ENCODE measurements at regions not wholly inside any gene's neighbourhood (a gene's known extent, or its start where the extent isn't known, plus 50 kb on each side); places are given as distances from the start of the nearest gene placed in this dataset.

DNA sequence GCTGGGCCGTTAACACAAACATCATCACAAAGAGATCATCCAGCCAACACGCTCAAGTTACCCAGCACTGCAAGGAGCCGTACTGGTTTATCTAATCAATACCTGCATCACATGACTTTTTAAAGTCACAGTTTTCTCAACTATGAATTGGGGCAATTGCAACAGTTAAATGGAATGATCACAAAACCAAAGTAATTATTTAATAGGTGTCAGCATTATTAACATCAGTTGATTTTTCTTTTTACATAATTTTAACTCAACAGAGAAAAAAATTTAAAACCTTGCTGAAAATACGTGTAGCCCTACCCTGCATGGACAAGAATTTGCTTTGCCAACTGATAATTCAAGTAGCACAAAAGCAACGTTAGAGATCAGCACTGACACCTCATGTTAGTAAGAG is 95.7 kb upstream of the SOX9 start:
- H3K27me3 Mint-ChIP-seq (ENCODE audit: low read depth) = peaks cover 16% of the 10 kb centered on the region
- peaks cover 8% of the 10 kb centered on the region for H3K4me1 Mint-ChIP-seq (ENCODE audit: low read depth)
- no peak for DNase-seq
- no peak overlapping the region for H3K4me3 Mint-ChIP-seq
- no peaks in the 10 kb centered on the region for H3K9me3 Mint-ChIP-seq
- CTCF ChIA-PET = no interaction called here
- intact Hi-C loops (cut with micrococcal nuclease) = no loop called here
- no peak overlapping the region for H3K27ac Mint-ChIP-seq
- no peaks in the 10 kb centered on the region for H3K36me3 Mint-ChIP-seq (ENCODE audit: low read depth)

DNA sequence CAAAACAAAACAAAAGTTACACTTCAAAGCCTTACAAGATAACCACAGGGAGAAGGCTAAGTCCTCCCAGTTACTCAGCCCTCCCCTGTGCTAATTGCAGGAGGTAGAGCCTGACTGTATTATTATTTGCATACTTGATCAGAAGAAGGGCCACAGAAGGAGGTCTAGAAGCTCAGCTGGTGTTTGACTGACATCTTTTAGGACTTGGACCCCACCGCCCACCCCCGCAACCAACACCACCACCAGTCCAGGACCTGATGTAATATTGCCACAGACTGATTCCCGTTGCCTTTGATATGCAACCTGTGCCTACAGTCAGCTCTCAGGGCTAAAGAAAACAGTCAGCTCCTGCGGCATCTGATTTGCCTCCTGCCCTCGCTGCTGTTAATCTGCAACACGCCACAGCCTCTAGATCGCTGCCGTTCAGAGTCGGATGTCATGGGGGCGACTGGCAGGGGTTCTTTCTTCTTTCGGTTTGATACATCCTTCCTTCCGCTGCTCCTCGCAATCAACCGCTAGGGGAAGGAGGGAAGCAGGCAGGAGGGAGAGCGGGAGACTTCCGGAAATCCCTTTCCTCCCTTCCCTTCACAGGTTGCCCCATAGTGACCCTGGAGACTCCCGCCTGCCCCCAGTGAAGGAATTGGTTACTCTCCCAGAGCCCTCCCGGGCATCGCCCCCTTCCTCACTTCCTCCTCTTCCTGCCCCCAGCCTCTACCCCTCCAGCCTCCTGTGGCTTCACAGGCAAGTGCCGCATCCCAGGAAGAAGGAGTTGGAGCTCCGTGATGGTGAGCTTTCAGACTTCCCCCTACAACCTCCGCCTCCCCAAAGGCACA is 90.5 kb upstream of the SOX9 start:
- intact Hi-C loops (cut with micrococcal nuclease) = no loop called here
- Mint-ChIP-seq H3K4me3 (peak overlapping the region; percentile 27), H3K9me3 (no peaks in the 10 kb centered on the region), H3K27ac (no peak overlapping the region), H3K27me3 (ENCODE audit: low read depth) (peaks cover 16% of the 10 kb centered on the region), H3K36me3 (ENCODE audit: low read depth) (no peaks in the 10 kb centered on the region), H3K4me1 (ENCODE audit: low read depth) (peaks cover 16% of the 10 kb centered on the region)
- CTCF ChIA-PET = no interaction called here
- peak; percentile 45 for DNase-seq

DNA sequence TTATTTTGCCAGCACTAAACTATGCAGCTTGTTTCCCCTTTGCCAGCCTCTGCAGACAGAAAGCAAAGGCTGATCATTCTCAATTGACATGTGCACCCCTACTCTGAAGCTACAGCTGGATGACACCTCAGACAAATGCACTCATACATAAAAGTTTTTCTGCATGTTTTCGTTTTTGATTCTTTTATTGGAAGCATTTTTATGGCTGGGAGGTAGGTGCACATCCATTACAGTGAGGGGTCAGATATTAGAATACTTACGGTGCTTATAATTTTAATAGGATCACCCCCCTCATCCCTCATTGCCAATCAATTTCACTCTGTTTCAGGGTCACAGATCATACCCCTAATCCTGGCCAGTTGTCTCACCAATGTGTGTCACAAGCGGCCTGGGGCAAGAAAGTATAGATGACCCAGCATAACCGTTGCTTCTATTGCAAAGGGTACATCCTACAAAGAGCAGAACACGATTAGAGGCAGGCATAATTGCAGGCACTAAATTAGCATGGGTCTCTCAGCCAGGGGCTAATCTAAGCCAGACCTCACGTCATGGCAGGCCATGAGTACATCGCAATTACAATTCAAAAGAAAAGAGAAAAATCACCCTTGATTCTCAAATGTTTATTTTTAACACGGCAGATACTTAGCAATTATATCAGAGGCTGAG is 89.5 kb upstream of the SOX9 start:
- Mint-ChIP-seq H3K9me3 (no peaks in the 10 kb centered on the region), H3K27me3 (ENCODE audit: low read depth) (peaks cover 17% of the 10 kb centered on the region), H3K27ac (no peak overlapping the region), H3K4me1 (ENCODE audit: low read depth) (peaks cover 16% of the 10 kb centered on the region), H3K4me3 (no peak overlapping the region), H3K36me3 (ENCODE audit: low read depth) (no peaks in the 10 kb centered on the region)
- intact Hi-C loops (cut with micrococcal nuclease) = no loop called here
- CTCF ChIA-PET = no interaction called here
- no peak for DNase-seq

DNA sequence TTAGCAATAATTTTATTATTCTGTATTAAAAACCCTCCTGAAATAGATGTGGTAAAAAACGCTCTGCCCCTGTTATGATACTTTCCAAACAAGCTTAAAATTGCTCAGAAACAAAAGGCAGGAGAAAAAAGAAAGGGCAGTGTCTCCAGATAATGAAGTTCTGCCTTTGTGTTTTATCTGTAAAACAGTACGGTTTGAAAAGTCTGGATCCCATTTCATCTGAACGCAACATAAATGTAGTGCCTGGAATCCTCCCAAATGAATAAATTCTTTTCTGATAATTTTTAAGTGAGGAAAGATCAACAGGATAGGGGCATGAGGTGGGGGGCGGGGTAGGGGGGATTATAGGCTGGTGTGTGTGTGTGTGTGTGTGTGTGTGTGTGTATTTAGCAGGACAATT is 87.5 kb upstream of the SOX9 start:
- no peak for DNase-seq
- H3K27me3 Mint-ChIP-seq (ENCODE audit: low read depth) = peaks cover 17% of the 10 kb centered on the region
- H3K9me3 Mint-ChIP-seq = no peaks in the 10 kb centered on the region
- peaks cover 16% of the 10 kb centered on the region for H3K4me1 Mint-ChIP-seq (ENCODE audit: low read depth)
- intact Hi-C loops (cut with micrococcal nuclease) = no loop called here
- no peak overlapping the region for H3K27ac Mint-ChIP-seq
- CTCF ChIA-PET = interaction anchor here (0.6 kb wide), 1 partner anchor 1101 kb away, joined by 3 read pairs; no protein-coding TSS in a partner anchor
- H3K36me3 Mint-ChIP-seq (ENCODE audit: low read depth) = no peaks in the 10 kb centered on the region
- H3K4me3 Mint-ChIP-seq = no peak overlapping the region

DNA sequence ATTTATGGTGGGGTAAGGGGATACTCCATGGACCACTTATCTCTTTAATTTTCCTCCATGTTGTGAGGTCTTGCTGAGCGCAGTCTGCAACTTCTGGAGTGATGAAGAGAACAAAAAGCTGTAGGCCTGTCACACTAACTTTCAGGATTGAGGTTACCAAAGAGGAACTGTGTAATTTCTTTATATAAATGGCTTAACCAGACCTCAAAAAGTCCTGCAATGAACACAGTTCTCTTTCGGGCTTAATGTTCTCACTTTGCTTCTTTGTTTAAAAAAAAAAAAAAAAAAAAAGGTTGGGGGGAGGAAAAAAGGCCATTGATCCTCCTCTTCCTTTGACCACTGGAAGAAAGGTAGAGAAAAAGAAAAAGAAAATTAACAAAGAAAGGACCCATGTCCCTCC is 86.8 kb upstream of the SOX9 start:
- H3K4me3 Mint-ChIP-seq = no peak overlapping the region
- H3K27ac Mint-ChIP-seq = no peak overlapping the region
- H3K36me3 Mint-ChIP-seq (ENCODE audit: low read depth) = no peaks in the 10 kb centered on the region
- peaks cover 16% of the 10 kb centered on the region for H3K4me1 Mint-ChIP-seq (ENCODE audit: low read depth)
- H3K9me3 Mint-ChIP-seq = no peaks in the 10 kb centered on the region
- CTCF ChIA-PET = interaction anchor here (0.6 kb wide), 1 partner anchor 1100 kb away, joined by 3 read pairs; no protein-coding TSS in a partner anchor
- intact Hi-C loops (cut with micrococcal nuclease) = no loop called here
- DNase-seq = no peak
- peaks cover 11% of the 10 kb centered on the region for H3K27me3 Mint-ChIP-seq (ENCODE audit: low read depth)

DNA sequence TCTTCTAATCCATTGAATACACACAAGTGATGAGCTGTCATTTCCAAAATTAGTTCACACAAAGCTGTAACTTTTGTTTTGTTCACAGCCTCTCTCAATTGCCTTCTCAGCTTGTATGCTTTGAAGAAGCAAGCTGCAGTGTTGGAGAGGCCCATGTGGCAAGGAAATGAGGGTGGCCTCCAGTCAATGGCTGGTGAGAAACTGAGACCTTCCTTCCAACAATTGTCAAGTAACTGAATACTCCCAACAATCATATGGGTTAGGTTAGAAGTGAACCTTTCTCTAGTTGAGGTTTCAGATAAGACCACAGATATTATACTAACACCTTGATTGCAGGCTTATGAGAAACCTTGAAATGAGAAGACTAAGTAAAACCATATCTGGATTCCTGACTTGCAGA is 82.4 kb upstream of the SOX9 start:
- CTCF ChIA-PET = interaction anchor here (0.6 kb wide), 1 partner anchor 290 kb away, joined by 3 read pairs; no protein-coding TSS in a partner anchor
- Mint-ChIP-seq H3K4me3 (no peak overlapping the region), H3K4me1 (ENCODE audit: low read depth) (no peaks in the 10 kb centered on the region), H3K9me3 (no peaks in the 10 kb centered on the region), H3K27ac (no peak overlapping the region), H3K36me3 (ENCODE audit: low read depth) (no peaks in the 10 kb centered on the region), H3K27me3 (ENCODE audit: low read depth) (peaks cover 5% of the 10 kb centered on the region)
- no peak for DNase-seq
- intact Hi-C loops (cut with micrococcal nuclease) = no loop called here

DNA sequence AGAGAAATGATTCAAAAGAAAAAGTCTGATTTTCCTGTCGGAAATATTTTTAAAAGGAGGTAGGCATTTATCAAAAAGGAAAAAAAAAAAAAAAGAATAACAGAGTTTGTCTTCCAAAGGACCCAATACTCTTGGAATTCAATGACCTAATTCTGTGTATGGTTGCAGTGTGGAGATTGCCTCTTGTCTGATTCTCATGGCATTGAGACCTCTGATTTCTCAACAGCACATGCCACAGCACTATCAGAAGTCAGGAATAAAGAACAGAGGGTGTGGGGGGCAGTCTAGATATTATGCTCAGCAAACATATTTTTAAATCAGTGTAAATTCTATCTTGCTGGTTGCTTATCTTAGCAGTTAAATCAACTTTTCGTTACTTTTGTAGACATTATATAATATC is 81.3 kb upstream of the SOX9 start:
- H3K4me1 Mint-ChIP-seq (ENCODE audit: low read depth) = no peaks in the 10 kb centered on the region
- no peak overlapping the region for H3K4me3 Mint-ChIP-seq
- no peak for DNase-seq
- intact Hi-C loops (cut with micrococcal nuclease) = no loop called here
- no peaks in the 10 kb centered on the region for H3K36me3 Mint-ChIP-seq (ENCODE audit: low read depth)
- H3K9me3 Mint-ChIP-seq = no peaks in the 10 kb centered on the region
- H3K27me3 Mint-ChIP-seq (ENCODE audit: low read depth) = peaks cover 5% of the 10 kb centered on the region
- CTCF ChIA-PET = no interaction called here
- H3K27ac Mint-ChIP-seq = no peak overlapping the region

DNA sequence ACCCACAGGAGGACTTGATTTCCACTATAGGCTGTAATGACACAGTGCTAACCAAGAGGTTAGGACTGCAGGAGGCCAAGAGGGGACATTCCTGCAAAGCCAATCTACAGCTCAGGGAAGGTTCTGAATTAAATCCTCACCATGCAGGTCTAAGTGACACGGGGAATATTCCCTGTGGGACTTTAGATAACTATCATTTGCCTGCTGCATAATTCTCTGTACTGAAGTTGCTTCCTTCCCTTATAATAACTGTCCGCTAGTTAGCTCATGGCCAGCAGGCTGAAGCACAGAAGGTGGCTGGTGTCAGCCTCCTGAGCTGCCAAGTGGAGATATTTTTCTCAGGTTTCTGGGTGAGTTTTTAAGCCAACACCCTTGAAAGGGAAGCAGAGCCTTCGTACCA is 74.6 kb upstream of the SOX9 start:
- Mint-ChIP-seq H3K4me3 (no peak overlapping the region), H3K27ac (no peak overlapping the region), H3K9me3 (peaks cover 6% of the 10 kb centered on the region), H3K4me1 (ENCODE audit: low read depth) (no peaks in the 10 kb centered on the region), H3K36me3 (ENCODE audit: low read depth) (no peaks in the 10 kb centered on the region), H3K27me3 (ENCODE audit: low read depth) (peaks cover 3% of the 10 kb centered on the region)
- intact Hi-C loops (cut with micrococcal nuclease) = no loop called here
- no peak for DNase-seq
- CTCF ChIA-PET = interaction anchor here (0.6 kb wide), 1 partner anchor 181 kb away, joined by 3 read pairs; no protein-coding TSS in a partner anchor

DNA sequence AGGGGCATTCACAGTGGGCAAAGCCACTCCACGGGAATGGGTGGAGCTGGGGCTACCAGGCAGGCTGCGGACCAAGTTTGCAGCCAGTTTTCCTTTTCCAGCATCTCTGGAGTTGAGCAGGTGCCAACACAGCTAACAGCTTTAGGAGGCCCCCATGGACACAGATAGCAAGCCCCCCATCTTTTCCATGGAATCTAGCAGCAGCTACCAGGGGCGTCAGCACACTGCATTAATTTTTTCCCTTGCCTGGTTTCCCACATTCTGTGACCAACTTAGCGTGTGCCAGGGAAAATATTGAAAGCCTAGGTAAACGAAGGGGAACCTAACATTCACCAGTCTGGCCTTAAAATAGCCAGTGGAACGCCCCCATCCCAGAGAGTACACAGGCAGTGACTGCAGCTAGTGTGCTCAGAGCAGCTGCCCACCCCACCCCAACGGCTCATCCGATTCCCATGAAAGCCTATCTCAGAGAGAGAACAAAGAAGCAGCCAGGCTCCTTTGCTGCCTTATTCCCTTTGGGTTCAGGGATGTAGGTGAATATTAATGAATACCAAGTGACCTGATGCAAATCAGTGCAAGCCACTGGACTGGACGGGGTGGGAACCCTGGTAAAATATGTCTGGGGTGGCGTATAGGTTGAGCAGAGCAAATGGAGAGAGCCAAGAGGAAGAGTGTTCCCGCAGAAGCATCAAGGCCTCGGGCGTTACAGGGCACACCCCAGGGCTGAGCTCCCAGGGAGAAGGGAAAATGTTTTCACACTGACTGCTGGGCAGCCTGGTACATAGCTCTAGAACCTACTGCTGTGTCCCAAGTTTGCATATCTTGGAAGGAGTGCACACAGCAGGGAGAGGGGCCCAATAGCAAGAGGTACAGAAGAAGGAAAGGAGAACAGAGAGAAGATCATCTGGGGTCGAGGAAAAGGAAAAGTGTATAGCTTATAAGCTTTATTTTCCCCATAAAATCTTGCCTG is 73.9 kb upstream of the SOX9 start:
- intact Hi-C loops (cut with micrococcal nuclease) = no loop called here
- Mint-ChIP-seq H3K4me3 (no peak overlapping the region), H3K36me3 (ENCODE audit: low read depth) (no peaks in the 10 kb centered on the region), H3K4me1 (ENCODE audit: low read depth) (no peaks in the 10 kb centered on the region), H3K9me3 (peaks cover 8% of the 10 kb centered on the region), H3K27ac (no peak overlapping the region), H3K27me3 (ENCODE audit: low read depth) (peaks cover 3% of the 10 kb centered on the region)
- CTCF ChIA-PET = interaction anchor here (0.6 kb wide), 1 partner anchor 180 kb away, joined by 3 read pairs; no protein-coding TSS in a partner anchor
- no peak for DNase-seq

DNA sequence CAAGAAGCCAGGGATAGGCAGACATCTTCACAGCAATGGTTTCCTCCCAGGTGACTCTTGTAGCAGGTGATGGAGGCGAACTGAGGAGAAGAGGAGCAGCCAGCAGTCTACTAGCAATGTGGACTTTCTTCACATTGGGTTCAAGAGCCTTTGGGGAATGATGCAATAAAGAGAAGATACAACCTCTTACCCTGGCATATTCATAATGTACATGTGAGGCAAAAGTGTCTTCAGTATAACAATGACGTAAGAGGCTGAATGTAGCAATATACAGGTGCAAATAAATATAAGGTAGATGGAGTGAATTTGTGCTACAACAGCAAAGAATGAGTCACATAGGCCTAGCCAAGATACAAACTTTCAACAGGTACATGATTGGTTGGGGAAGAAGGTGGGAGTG is 70.9 kb upstream of the SOX9 start:
- peaks cover 8% of the 10 kb centered on the region for H3K9me3 Mint-ChIP-seq
- H3K4me1 Mint-ChIP-seq (ENCODE audit: low read depth) = no peaks in the 10 kb centered on the region
- intact Hi-C loops (cut with micrococcal nuclease) = no loop called here
- H3K27me3 Mint-ChIP-seq (ENCODE audit: low read depth) = peaks cover 3% of the 10 kb centered on the region
- H3K36me3 Mint-ChIP-seq (ENCODE audit: low read depth) = no peaks in the 10 kb centered on the region
- H3K4me3 Mint-ChIP-seq = no peak overlapping the region
- CTCF ChIA-PET = no interaction called here
- no peak overlapping the region for H3K27ac Mint-ChIP-seq
- DNase-seq = no peak

DNA sequence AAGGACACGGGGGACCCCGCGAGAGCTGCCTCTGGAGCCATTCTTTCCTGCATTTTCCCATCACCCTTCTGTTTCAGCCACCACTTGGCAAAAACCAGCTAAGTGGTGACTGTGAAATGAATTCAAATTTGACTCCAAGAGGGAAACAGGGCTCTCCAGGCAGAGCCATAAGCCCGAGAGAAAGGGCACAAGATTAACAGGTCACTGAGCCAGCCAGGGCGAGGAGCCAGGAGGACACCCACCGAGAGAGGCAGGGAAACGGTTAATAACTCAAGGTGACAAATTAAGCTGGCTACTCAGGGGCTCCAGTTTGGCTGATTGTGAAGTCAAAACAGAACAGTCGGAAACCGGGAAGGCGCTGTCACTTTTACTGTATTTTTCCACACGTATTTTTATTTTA is 67.8 kb upstream of the SOX9 start:
- CTCF ChIA-PET = no interaction called here
- intact Hi-C loops (cut with micrococcal nuclease) = no loop called here
- no peak for DNase-seq
- Mint-ChIP-seq H3K4me3 (no peak overlapping the region), H3K27me3 (ENCODE audit: low read depth) (peaks cover 3% of the 10 kb centered on the region), H3K27ac (no peak overlapping the region), H3K4me1 (ENCODE audit: low read depth) (no peaks in the 10 kb centered on the region), H3K36me3 (ENCODE audit: low read depth) (no peaks in the 10 kb centered on the region), H3K9me3 (peaks cover 8% of the 10 kb centered on the region)

DNA sequence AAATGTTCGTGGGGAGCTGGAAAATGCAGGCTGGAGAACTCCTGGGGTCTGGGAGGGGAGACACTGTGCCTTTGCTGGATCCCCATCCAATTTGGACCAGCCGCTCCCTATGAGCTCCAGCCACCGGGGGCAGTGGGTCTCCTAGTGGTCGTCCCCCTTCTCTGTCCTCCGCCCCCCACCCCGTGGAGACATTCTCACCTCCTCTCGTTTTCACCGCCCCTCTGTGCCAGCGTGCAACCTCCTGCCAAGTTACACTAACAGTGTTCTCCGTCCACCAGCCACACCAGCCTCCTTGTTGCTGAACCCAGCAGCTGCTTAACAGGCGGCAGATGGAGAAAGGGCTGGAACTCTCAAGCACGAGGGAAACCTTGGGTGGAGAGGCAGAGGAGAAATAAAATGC is 67.4 kb upstream of the SOX9 start:
- no peaks in the 10 kb centered on the region for H3K4me1 Mint-ChIP-seq (ENCODE audit: low read depth)
- H3K36me3 Mint-ChIP-seq (ENCODE audit: low read depth) = no peaks in the 10 kb centered on the region
- CTCF ChIA-PET = no interaction called here

More for the DNA sequence above, 67.4 kb upstream of the SOX9 start:
- intact Hi-C loops (cut with micrococcal nuclease) = no loop called here
- peaks cover 3% of the 10 kb centered on the region for H3K27me3 Mint-ChIP-seq (ENCODE audit: low read depth)
- no peak overlapping the region for H3K4me3 Mint-ChIP-seq
- H3K9me3 Mint-ChIP-seq = peaks cover 8% of the 10 kb centered on the region
- no peak overlapping the region for H3K27ac Mint-ChIP-seq
- DNase-seq = no peak

All from activated naive CD4-positive, alpha-beta T cell treated with anti-CD3 and anti-CD28 coated beads for 36 hours (primary cell).